Limb (tissue), 2 donors: ENCODE measurements at regions not wholly inside any gene's neighbourhood (a gene's known extent, or its start where the extent isn't known, plus 50 kb on each side); places are given as distances from the start of the nearest gene placed in this dataset.

Experiments used
- DNase-seq, 2 donors: peaks; one replicate each; pipeline ENCODE4 v3.0.0-alpha.2; 2016; ENCODE audit errors: extremely low spot score in 2 of 2

GRCh38 chr10:121296378-121296777, 301.9 kb downstream of the FGFR2 start:
- DNase-seq, result no peak

- DNase-seq, result no peak
Measured at GRCh38 chr10:121296881-121297585, 301.2 kb downstream of the FGFR2 start.

GRCh38 chr10:121300723-121301122, 297.5 kb downstream of the FGFR2 start:
- no peak for DNase-seq

- DNase-seq, result no peak
Measured at GRCh38 chr10:121302541-121303180, 295.6 kb downstream of the FGFR2 start.

- DNase-seq, result no peak
Measured at GRCh38 chr10:121303287-121303890, 294.9 kb downstream of the FGFR2 start.

- no peak for DNase-seq
Measured at GRCh38 chr10:121305066-121305465, 293.2 kb downstream of the FGFR2 start.

- DNase-seq, result no peak
Measured at GRCh38 chr10:121306159-121306673, 292.0 kb downstream of the FGFR2 start.

GRCh38 chr10:121307411-121307980, 290.7 kb downstream of the FGFR2 start:
- DNase-seq, result no peak

GRCh38 chr10:121308020-121308419, 290.2 kb downstream of the FGFR2 start:
- DNase-seq, result no peak

- no peak for DNase-seq
Measured at GRCh38 chr10:121309164-121309563, 289.1 kb downstream of the FGFR2 start.

GRCh38 chr10:121310151-121310711, 288.0 kb downstream of the FGFR2 start:
- DNase-seq, result no peak

- no peak for DNase-seq
Measured at GRCh38 chr10:121311812-121312443, 286.3 kb downstream of the FGFR2 start.

GRCh38 chr10:121312587-121312986, 285.7 kb downstream of the FGFR2 start:
- DNase-seq, result no peak

- DNase-seq, result no peak
Measured at GRCh38 chr10:121313119-121313875, 284.9 kb downstream of the FGFR2 start.

- DNase-seq, result no peak
Measured at GRCh38 chr10:121316432-121316831, 281.8 kb downstream of the FGFR2 start.

- DNase-seq, result no peak
Measured at GRCh38 chr10:121317374-121317773, 280.9 kb downstream of the FGFR2 start.

GRCh38 chr10:121322046-121322445, 276.2 kb downstream of the FGFR2 start:
- DNase-seq, result no peak

- DNase-seq, result no peak
Measured at GRCh38 chr10:121322776-121323175, 275.5 kb downstream of the FGFR2 start.

- no peak for DNase-seq
Measured at GRCh38 chr10:121323443-121323842, 274.8 kb downstream of the FGFR2 start.

GRCh38 chr10:121324678-121325213, 273.5 kb downstream of the FGFR2 start:
- no peak for DNase-seq
